IPS-18a (cell line): ENCODE measurements at regions not wholly inside any gene's neighbourhood (a gene's known extent, or its start where the extent isn't known, plus 50 kb on each side); places are given as distances from the start of the nearest gene placed in this dataset.

Experiments
- H3K27ac ChIP-seq: one replicate; pipeline ENCODE4 v1.5.1; 2013; ENCODE audit warnings: low read length
- H3K27me3 ChIP-seq: one replicate; pipeline ENCODE4 v1.6.1; 2013; ENCODE audit warnings: mild to moderate bottlenecking, low read length; ENCODE audit not compliant: control insufficient read depth, insufficient read depth
- H3K36me3 ChIP-seq: one replicate; pipeline ENCODE4 v1.6.1; 2013; ENCODE audit warnings: low read depth, low read length; ENCODE audit not compliant: control insufficient read depth
- H3K4me1 ChIP-seq: one replicate; pipeline ENCODE4 v1.6.1; 2013; ENCODE audit warnings: low read depth, low read length; ENCODE audit not compliant: control insufficient read depth
- H3K4me3 ChIP-seq: one replicate; pipeline ENCODE4 v1.5.1; 2013; ENCODE audit warnings: low read length
- H3K9ac ChIP-seq: one replicate; pipeline ENCODE4 v1.6.1; 2013; ENCODE audit warnings: mild to moderate bottlenecking, low read length, moderate library complexity
- H3K9me3 ChIP-seq: one replicate; pipeline ENCODE4 v1.6.1; 2013; ENCODE audit warnings: low read depth, low read length; ENCODE audit not compliant: control insufficient read depth

DNA sequence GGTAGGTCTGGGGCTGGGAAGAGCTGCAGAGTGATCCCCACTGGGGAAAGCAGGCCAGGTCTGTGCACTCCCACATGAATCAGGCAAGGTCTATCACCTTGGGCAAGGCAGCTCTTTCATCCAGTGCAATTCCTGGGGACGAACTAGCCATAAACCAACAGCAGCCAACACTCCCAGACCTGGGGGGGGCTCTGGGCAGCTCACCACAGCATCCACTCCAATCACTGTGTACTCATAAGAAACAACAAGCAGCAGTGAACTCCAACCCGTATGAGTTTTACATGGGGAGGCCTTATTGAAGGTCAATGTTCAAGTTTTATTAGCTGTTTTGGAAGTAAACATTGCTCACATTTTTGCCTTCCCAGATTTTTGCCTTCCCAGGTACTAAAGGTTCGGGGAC lies 157.4 kb upstream of the NAV2 start:
- H3K27ac ChIP-seq, result no peak overlapping the region
- H3K4me3 ChIP-seq, result no peak overlapping the region
- H3K27me3 ChIP-seq, result no peaks in the 10 kb centered on the region
- no peaks in the 10 kb centered on the region for H3K36me3 ChIP-seq
- peaks cover 7% of the 10 kb centered on the region for H3K4me1 ChIP-seq
- H3K9me3 ChIP-seq, result no peaks in the 10 kb centered on the region
- H3K9ac ChIP-seq, result no peak overlapping the region

DNA sequence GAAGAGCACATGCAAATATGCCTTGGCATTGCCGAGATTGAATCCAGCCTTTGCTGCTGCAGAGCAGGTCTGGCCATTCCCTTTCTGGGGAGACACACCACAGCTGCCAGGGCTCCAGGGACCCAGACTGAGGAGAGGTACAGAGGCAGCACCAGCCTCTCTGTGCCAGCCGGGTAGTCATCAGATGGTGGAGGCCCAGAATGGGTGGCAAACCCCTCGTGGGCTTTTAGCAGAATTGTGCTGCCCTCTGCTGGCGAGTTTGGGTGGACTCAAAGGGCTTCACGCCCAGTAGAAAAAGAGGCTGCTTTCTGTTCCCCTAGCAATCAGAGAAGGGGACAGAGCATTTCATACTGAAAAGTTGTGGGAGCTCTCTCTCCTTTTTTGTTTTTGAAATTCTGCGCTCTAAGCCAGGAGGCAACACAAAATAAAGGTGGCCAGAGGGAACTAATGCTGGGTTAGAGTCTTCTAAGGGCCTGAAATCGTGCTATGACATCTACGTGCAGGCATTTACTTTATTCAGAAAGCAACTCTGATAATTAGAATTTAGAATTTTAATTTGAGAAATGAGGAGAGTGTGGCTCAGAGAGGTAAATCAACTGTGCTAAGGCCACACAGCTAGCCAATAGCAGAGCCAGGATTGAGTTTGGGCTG lies 158.8 kb upstream of the NAV2 start:
- H3K36me3 ChIP-seq, result no peaks in the 10 kb centered on the region
- H3K4me1 ChIP-seq, result peaks cover 7% of the 10 kb centered on the region
- H3K9me3 ChIP-seq, result no peaks in the 10 kb centered on the region
- H3K4me3 ChIP-seq, result no peak overlapping the region
- no peak overlapping the region for H3K27ac ChIP-seq
- H3K9ac ChIP-seq, result no peak overlapping the region
- no peaks in the 10 kb centered on the region for H3K27me3 ChIP-seq

DNA sequence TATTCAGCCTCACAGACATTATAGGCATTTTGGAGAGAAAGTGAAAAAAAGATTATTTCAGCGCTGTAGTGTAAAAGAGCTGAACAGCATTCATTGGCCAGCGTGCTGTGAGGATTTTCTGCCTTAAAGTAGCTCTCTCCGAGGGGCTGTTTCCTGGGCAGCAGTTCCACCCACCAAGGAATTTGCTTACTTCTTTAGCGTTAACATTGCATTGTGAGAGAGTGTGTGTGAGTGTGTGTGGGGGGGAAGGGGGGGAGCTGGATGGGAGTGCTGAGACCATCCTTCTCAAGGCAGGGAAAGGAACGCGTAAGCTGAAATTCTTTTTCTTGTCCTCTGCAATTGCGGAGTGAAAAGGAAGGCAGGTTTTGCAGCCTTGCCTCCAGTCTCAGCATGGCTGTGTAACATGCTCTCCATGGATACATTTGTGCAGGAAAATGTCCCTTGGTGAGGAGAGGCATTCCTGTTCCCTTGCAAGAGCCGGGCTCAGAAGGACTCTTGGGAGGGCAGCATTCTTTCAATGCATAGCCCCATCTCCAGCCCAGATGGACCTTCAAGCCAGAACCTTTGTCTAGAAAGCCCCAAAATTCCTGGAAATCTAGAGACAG lies 159.9 kb upstream of the NAV2 start:
- H3K27me3 ChIP-seq, result no peaks in the 10 kb centered on the region
- peaks cover 7% of the 10 kb centered on the region for H3K4me1 ChIP-seq
- H3K9me3 ChIP-seq, result no peaks in the 10 kb centered on the region
- no peaks in the 10 kb centered on the region for H3K36me3 ChIP-seq
- H3K4me3 ChIP-seq, result no peak overlapping the region
- H3K27ac ChIP-seq, result no peak overlapping the region
- no peak overlapping the region for H3K9ac ChIP-seq

DNA sequence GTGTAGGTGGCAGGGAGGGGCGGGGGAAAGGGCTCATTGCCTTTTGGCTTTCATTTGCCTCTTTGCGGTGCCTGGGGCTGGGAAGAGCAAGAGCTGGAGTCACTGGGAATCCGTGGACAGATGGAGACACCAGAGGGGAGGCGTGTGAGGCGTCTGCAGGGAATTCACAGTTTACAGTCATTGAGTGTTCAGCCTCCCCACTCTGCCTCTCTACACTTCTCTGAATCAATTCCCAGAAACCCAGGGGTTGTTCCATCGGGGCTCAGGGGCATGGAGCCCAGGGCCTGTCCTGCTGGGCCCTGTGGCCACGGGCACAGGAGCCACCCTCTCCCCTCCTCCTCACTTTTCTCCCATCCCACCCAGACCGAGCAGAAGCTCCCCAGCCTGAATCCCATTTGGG lies 160.5 kb upstream of the NAV2 start:
- Histone ChIP-seq H3K27me3 (no peaks in the 10 kb centered on the region), H3K4me3 (no peak overlapping the region), H3K27ac (no peak overlapping the region), H3K9ac (no peak overlapping the region), H3K9me3 (no peaks in the 10 kb centered on the region), H3K4me1 (peaks cover 7% of the 10 kb centered on the region), H3K36me3 (no peaks in the 10 kb centered on the region)

DNA sequence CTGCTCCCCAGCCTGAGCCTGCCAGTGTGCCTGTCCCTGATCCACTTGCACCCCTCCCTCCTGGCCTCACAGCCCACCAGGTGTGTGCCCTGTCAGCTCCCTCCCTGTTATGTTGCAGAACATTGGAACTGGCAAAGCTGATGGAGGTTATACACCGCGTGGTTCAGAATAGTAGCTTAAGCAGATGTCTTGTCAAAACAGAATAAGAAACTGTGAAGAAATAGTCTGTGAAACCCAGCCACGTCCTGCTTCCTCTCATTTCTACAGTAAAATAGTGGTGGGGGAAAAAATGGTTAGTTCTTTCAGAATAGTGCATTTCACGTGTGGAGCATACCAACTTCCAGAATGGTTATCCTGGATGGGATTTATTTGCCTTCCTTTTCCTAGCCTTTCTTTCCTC lies 161.2 kb upstream of the NAV2 start:
- no peaks in the 10 kb centered on the region for H3K9me3 ChIP-seq
- H3K27ac ChIP-seq, result no peak overlapping the region
- H3K27me3 ChIP-seq, result no peaks in the 10 kb centered on the region
- H3K36me3 ChIP-seq, result no peaks in the 10 kb centered on the region
- peaks cover 10% of the 10 kb centered on the region for H3K4me1 ChIP-seq
- no peak overlapping the region for H3K4me3 ChIP-seq
- no peak overlapping the region for H3K9ac ChIP-seq

DNA sequence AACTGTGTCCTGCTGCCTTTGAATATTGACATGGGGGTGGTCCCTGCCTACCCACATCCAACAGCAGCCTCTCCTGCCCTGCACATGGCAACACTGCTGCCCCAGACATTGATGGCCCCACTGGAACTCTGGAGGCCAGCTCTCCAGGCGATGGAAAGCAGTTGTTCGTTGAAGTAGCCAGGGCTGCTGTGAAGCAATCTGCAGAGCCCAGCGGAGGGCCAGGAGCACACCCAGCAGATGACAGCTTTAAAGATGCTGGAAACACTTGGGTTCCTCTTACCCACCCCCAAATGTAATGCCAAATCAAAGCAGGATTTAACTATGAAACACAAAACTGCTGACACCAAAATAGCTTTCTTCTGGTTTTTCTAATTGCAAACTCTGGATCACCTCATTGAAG lies 165.6 kb upstream of the NAV2 start:
- Histone ChIP-seq H3K9me3 (no peaks in the 10 kb centered on the region), H3K27ac (no peak overlapping the region), H3K4me3 (no peak overlapping the region), H3K4me1 (peaks cover 6% of the 10 kb centered on the region), H3K9ac (no peak overlapping the region), H3K27me3 (no peaks in the 10 kb centered on the region), H3K36me3 (no peaks in the 10 kb centered on the region)

DNA sequence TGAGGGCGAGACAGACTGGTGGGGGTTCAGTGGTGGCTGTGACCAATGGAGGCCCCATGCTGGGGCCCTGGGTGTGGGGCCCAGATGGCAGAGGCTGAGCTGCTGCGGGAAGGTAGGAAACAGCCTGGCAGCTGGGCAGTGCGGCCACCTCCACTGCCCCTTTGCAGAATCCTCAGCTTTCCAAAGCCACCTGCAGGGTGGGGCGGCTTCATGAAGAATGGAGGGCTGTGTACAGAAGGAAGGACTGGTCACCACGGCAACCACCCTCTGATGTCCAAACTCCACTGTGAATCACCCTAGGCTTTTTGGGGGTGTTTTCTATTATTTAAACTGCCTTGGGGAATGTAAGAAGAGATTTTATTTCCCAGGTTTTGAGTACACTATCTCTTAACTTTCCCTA lies 166.3 kb upstream of the NAV2 start:
- H3K9ac ChIP-seq, result no peak overlapping the region
- no peak overlapping the region for H3K27ac ChIP-seq
- H3K9me3 ChIP-seq, result no peaks in the 10 kb centered on the region
- H3K36me3 ChIP-seq, result no peaks in the 10 kb centered on the region
- H3K27me3 ChIP-seq, result no peaks in the 10 kb centered on the region
- peaks cover 6% of the 10 kb centered on the region for H3K4me1 ChIP-seq
- no peak overlapping the region for H3K4me3 ChIP-seq

DNA sequence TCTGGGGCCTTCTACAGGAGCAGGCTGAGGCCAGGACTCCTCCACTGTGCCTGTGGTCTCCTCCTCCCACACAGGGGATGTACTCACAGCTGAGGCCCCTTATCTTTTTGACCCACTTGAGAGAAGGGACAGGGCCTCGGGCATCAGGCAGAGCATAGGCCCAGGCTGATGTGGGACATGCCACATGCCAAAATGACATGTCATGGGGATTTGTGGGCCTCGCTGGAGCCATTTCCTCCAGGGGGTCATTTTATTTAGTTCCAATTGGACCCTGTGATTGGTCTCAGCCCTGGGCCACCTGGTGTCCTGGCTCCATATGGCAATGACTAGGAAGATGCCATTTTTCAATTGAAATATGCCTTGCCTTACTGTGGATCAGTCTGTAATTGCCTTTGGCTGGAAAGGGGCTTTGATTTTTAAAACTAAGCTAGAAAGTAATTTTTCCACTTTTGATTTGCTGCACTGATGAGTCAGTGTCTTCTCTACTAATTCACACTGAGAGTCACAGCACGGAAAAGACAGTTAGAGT lies 171.1 kb upstream of the NAV2 start:
- H3K4me1 ChIP-seq, result peaks cover 4% of the 10 kb centered on the region
- no peaks in the 10 kb centered on the region for H3K9me3 ChIP-seq
- no peak overlapping the region for H3K4me3 ChIP-seq
- H3K27ac ChIP-seq, result no peak overlapping the region
- no peak overlapping the region for H3K9ac ChIP-seq
- no peaks in the 10 kb centered on the region for H3K36me3 ChIP-seq
- no peaks in the 10 kb centered on the region for H3K27me3 ChIP-seq

DNA sequence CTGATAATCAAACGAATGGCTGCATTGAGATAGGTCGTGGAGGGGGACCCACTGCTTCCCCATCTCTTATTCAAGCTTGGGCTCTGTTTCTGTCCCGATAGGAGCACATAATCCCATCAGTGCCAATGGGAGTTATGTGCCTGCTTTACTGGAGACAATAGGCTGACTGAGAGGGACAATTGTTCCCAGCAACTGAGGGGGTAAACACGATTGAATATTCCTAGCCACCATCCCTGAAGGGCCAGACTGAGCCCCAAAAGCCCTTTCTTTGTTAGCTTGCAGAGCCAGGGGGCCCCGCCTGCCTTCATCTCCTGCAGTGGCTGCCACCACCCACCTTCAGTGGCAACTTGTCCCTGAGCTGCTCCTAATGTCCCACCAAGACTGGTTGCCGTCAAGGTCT lies 172.8 kb upstream of the NAV2 start:
- H3K9ac ChIP-seq, result no peak overlapping the region
- no peak overlapping the region for H3K27ac ChIP-seq
- H3K36me3 ChIP-seq, result no peaks in the 10 kb centered on the region
- H3K27me3 ChIP-seq, result no peaks in the 10 kb centered on the region
- H3K4me3 ChIP-seq, result no peak overlapping the region
- no peaks in the 10 kb centered on the region for H3K9me3 ChIP-seq
- H3K4me1 ChIP-seq, result no peaks in the 10 kb centered on the region

DNA sequence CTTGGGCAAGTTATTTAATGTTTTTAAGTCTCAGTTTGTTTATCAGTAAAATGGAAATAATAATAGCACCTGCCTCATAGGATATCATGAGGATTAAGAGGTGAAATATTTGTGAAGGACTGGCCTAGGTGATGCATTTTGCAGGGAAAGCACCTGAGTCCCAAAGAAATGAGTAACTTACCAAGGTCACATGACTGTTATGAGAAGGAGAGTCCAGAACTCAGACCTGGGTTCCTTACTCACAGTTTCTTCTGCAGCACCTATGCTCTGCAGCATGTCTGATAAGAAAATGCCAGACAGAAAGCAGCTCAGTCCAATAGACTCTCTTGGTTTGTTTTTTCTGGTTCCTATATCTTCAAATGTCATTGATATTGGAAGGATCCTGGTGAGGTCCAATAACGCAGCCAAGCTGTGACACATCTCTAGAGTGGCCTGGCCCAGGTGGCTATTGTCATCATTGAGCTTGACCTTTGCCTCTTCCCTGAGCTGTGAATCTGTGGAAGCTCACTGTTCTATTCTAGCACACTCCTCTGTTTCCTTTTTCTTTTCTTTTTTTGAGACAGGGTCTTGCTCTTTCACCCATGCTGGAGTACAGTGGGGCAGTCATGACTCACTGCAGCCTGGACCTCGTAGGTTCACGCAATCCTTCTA lies 174.7 kb upstream of the NAV2 start:
- Histone ChIP-seq H3K9ac (no peak overlapping the region), H3K4me1 (no peaks in the 10 kb centered on the region), H3K4me3 (no peak overlapping the region), H3K27me3 (no peaks in the 10 kb centered on the region), H3K36me3 (no peaks in the 10 kb centered on the region), H3K27ac (no peak overlapping the region), H3K9me3 (no peaks in the 10 kb centered on the region)

DNA sequence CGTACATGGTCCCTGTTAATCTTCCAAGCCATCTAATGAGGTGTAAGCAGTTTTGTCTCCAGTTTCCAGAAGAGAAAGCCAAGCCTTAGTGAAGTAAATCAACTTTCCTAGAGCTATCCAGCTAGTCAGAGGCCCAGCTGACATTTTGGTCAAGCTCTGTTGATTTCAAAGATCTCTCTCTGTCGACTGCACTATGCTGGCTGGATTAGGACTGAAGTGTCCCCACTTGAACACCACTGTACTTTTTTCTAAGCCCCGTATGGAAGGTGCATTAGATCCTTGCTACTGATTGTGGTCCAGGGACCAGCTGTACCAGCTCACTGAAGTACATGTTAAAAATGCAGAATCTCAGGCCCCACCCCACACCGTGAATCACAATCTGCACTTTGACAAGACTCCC lies 176.5 kb upstream of the NAV2 start:
- Histone ChIP-seq H3K36me3 (no peaks in the 10 kb centered on the region), H3K9ac (no peak overlapping the region), H3K27me3 (no peaks in the 10 kb centered on the region), H3K4me1 (no peaks in the 10 kb centered on the region), H3K4me3 (no peak overlapping the region), H3K27ac (no peak overlapping the region), H3K9me3 (no peaks in the 10 kb centered on the region)

DNA sequence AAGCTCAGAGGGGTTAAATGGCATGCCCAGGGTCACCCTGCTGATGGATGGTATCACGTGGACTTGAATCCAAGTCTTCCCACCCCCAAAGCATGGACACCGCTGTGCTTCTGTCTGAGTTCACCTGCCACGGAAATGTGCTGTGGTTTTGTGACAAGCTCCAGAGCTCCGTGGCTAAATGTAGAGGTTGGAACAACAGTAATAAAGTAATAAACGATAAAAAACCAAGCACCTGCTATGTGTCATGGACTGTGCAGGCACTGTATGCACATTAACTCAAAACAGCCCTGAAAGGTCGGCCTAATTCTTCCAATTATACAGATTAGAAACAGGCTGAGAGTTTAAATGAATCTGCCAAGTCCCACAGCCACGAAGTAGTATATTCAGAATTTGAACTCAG lies 182.1 kb upstream of the NAV2 start:
- no peaks in the 10 kb centered on the region for H3K36me3 ChIP-seq
- H3K9ac ChIP-seq, result no peak overlapping the region
- H3K27ac ChIP-seq, result no peak overlapping the region
- no peak overlapping the region for H3K4me3 ChIP-seq
- H3K9me3 ChIP-seq, result no peaks in the 10 kb centered on the region
- H3K27me3 ChIP-seq, result no peaks in the 10 kb centered on the region
- H3K4me1 ChIP-seq, result peaks cover 5% of the 10 kb centered on the region
